Lower leg skin (tissue), 3 donors: ENCODE measurements at regions not wholly inside any gene's neighbourhood (a gene's known extent, or its start where the extent isn't known, plus 50 kb on each side); places are given as distances from the start of the nearest gene placed in this dataset.

Source experiments
- CTCF ChIP-seq, 3 donors: fragments of 450-650 bp; IDR thresholded peaks; one replicate each; pipeline ENCODE4 v1.5.1; 2016; ENCODE audit warnings: antibody characterized with exemption in 3 of 3, mild to moderate bottlenecking in 3 of 3, moderate library complexity in 2 of 3
- POLR2A ChIP-seq, 2 donors: fragments of 450-650 bp; IDR thresholded peaks; one replicate each; pipeline ENCODE4 v1.6.1; 2016 to 2017; ENCODE audit warnings: antibody characterized with exemption in 2 of 2, mild to moderate bottlenecking in 1 of 2, moderate library complexity in 1 of 2

- TF ChIP-seq CTCF (IDR thresholded peaks at IDR 0.05), result no peak
- TF ChIP-seq POLR2A (IDR thresholded peaks at IDR 0.05), result no peak
Measured at GRCh38 chr1:29629814-29630516, 393.6 kb downstream of the PTPRU start.
